ENCODE measurements at regions not wholly inside any gene's neighbourhood (a gene's known extent, or its start where the extent isn't known, plus 50 kb on each side); places are given as distances from the start of the nearest gene placed in this dataset.

- H3K9me2 ChIP-seq (ENCODE audit: low read depth, low read length) = no peaks in the 10 kb centered on the region
Measured at GRCh38 chr5:163089230-163089629, 348.2 kb upstream of the CCNG1 start.

GRCh38 chr5:163089926-163090325 is 347.5 kb upstream of the CCNG1 start:
- H3F3A ChIP-seq (ENCODE audit: insufficient read depth, low read length) = no peaks in the 10 kb centered on the region
- no peaks in the 10 kb centered on the region for H3K36me3 ChIP-seq (ENCODE audit: insufficient read depth, low read length)
- H3K9ac ChIP-seq (ENCODE audit: low read length) = no peak overlapping the region
- H3K4me2 ChIP-seq (ENCODE audit: low read length) = no peak overlapping the region
- H3K27ac ChIP-seq (ENCODE audit: low read depth, low read length, poor library complexity, severe bottlenecking) = no peak overlapping the region
- no peaks in the 10 kb centered on the region for H3K9me3 ChIP-seq (ENCODE audit: low read length)
- no peaks in the 10 kb centered on the region for H4K20me1 ChIP-seq (ENCODE audit: insufficient read depth, low read length)
- H3K4me3 ChIP-seq (ENCODE audit: low read depth, low read length, poor library complexity, severe bottlenecking) = no peak overlapping the region
- no peak overlapping the region for H2AFZ ChIP-seq (ENCODE audit: low read length)
- H3K79me2 ChIP-seq (ENCODE audit: insufficient read depth, low read length) = no peaks in the 10 kb centered on the region
- H3K27me3 ChIP-seq (ENCODE audit: insufficient read depth, low read length) = no peaks in the 10 kb centered on the region
- peaks cover 9% of the 10 kb centered on the region for H3K4me1 ChIP-seq (ENCODE audit: insufficient read depth, low read length, severe bottlenecking)
- H3K9me2 ChIP-seq (ENCODE audit: low read depth, low read length) = no peaks in the 10 kb centered on the region
- TF ChIP-seq CTCF (IDR thresholded peaks at IDR 0.05; ENCODE audit: low read length) (no peak), EZH2 (IDR thresholded peaks at IDR 0.05; ENCODE audit: borderline replicate concordance, low read length) (no peak)

More at GRCh38 chr5:163089230-163089629, 348.2 kb upstream of the CCNG1 start:
- H3K79me2 ChIP-seq (ENCODE audit: insufficient read depth, low read length) = no peaks in the 10 kb centered on the region
- TF ChIP-seq EZH2 (IDR thresholded peaks at IDR 0.05; ENCODE audit: borderline replicate concordance, low read length) (no peak), CTCF (IDR thresholded peaks at IDR 0.05; ENCODE audit: low read length) (no peak)
- H3K9me3 ChIP-seq (ENCODE audit: low read length) = no peaks in the 10 kb centered on the region
- H3K36me3 ChIP-seq (ENCODE audit: insufficient read depth, low read length) = no peaks in the 10 kb centered on the region
- no peak overlapping the region for H3K4me2 ChIP-seq (ENCODE audit: low read length)
- H3F3A ChIP-seq (ENCODE audit: insufficient read depth, low read length) = no peaks in the 10 kb centered on the region
- H4K20me1 ChIP-seq (ENCODE audit: insufficient read depth, low read length) = no peaks in the 10 kb centered on the region
- H3K27me3 ChIP-seq (ENCODE audit: insufficient read depth, low read length) = no peaks in the 10 kb centered on the region
- no peak overlapping the region for H2AFZ ChIP-seq (ENCODE audit: low read length)
- no peak overlapping the region for H3K9ac ChIP-seq (ENCODE audit: low read length)
- no peak overlapping the region for H3K27ac ChIP-seq (ENCODE audit: low read depth, low read length, poor library complexity, severe bottlenecking)
- H3K4me1 ChIP-seq (ENCODE audit: insufficient read depth, low read length, severe bottlenecking) = peaks cover 2% of the 10 kb centered on the region
- H3K4me3 ChIP-seq (ENCODE audit: low read depth, low read length, poor library complexity, severe bottlenecking) = no peak overlapping the region

GRCh38 chr5:163094492-163095180 is 342.8 kb upstream of the CCNG1 start:
- H3K9me2 ChIP-seq (ENCODE audit: low read depth, low read length) = no peaks in the 10 kb centered on the region
- H3K79me2 ChIP-seq (ENCODE audit: insufficient read depth, low read length) = no peaks in the 10 kb centered on the region
- H3K4me1 ChIP-seq (ENCODE audit: insufficient read depth, low read length, severe bottlenecking) = peaks cover 10% of the 10 kb centered on the region
- H2AFZ ChIP-seq (ENCODE audit: low read length) = no peak overlapping the region
- H3K9me3 ChIP-seq (ENCODE audit: low read length) = no peaks in the 10 kb centered on the region
- no peak overlapping the region; the same call in 1 of the 2 replicates for H3K4me2 ChIP-seq (ENCODE audit: low read length)
- H3K4me3 ChIP-seq (ENCODE audit: low read depth, low read length, poor library complexity, severe bottlenecking) = no peak overlapping the region
- H3F3A ChIP-seq (ENCODE audit: insufficient read depth, low read length) = no peaks in the 10 kb centered on the region
- no peak overlapping the region for H3K9ac ChIP-seq (ENCODE audit: low read length)
- TF ChIP-seq CTCF (IDR thresholded peaks at IDR 0.05; ENCODE audit: low read length) (no peak), EZH2 (IDR thresholded peaks at IDR 0.05; ENCODE audit: borderline replicate concordance, low read length) (no peak)
- H3K36me3 ChIP-seq (ENCODE audit: insufficient read depth, low read length) = no peaks in the 10 kb centered on the region
- no peaks in the 10 kb centered on the region for H3K27me3 ChIP-seq (ENCODE audit: insufficient read depth, low read length)
- no peak overlapping the region for H3K27ac ChIP-seq (ENCODE audit: low read depth, low read length, poor library complexity, severe bottlenecking)
- H4K20me1 ChIP-seq (ENCODE audit: insufficient read depth, low read length) = no peaks in the 10 kb centered on the region

All from OCI-LY1 (cell line).